GM12878 (cell line): ENCODE measurements at regions not wholly inside any gene's neighbourhood (a gene's known extent, or its start where the extent isn't known, plus 50 kb on each side); places are given as distances from the start of the nearest gene placed in this dataset.

Experiments
- CBX3 ChIP-seq: fragments of 200-600 bp; sonication (generic); IDR thresholded peaks from 2 replicates; pipeline ENCODE4 v1.6.1; 2016; ENCODE audit warnings: low read depth, borderline replicate concordance
- CREB1 ChIP-seq: IDR thresholded peaks from 2 replicates; pipeline ENCODE4 v1.6.1; 2012; ENCODE audit warnings: low read depth, mild to moderate bottlenecking, inconsistent platforms
- EZH2 ChIP-seq: IDR thresholded peaks from 2 replicates; pipeline ENCODE4 v1.6.1; 2012; ENCODE audit warnings: low read depth, mild to moderate bottlenecking, control low read depth, inconsistent platforms, low read length, borderline replicate concordance; ENCODE audit not compliant: control insufficient read depth
- FOXM1 ChIP-seq: IDR thresholded peaks from 2 replicates; pipeline ENCODE4 v1.6.1; 2012; ENCODE audit warnings: low read depth, mild to moderate bottlenecking, inconsistent platforms, low read length, moderate library complexity
- GABPA ChIP-seq: IDR thresholded peaks from 2 replicates; pipeline ENCODE4 v1.6.1; 2014; ENCODE audit warnings: antibody characterized with exemption, low read depth, mild to moderate bottlenecking, inconsistent platforms
- NFYB ChIP-seq: IDR thresholded peaks from 2 replicates; pipeline ENCODE4 v1.6.1; 2011; ENCODE audit warnings: low read depth, mild to moderate bottlenecking, low read length, improper control_type of control experiment, moderate library complexity; ENCODE audit not compliant: insufficient read depth
- NRF1 ChIP-seq: conservative IDR thresholded peaks from 2 replicates; pipeline ENCODE4 v1.6.1; 2011; ENCODE audit warnings: mild to moderate bottlenecking, low read depth, low read length, improper control_type of control experiment
- POLR2AphosphoS5 ChIP-seq: IDR thresholded peaks from 2 replicates; pipeline ENCODE4 v1.6.1; 2011; ENCODE audit warnings: mild to moderate bottlenecking, low read length, inconsistent platforms
- RAD21 ChIP-seq: IDR thresholded peaks from 2 replicates; pipeline ENCODE4 v1.6.1; 2011; ENCODE audit warnings: mild to moderate bottlenecking, low read depth, low read length, moderate library complexity; ENCODE audit not compliant: insufficient read depth
- SP1 ChIP-seq: IDR thresholded peaks from one replicate; pipeline ENCODE4 v1.6.1; 2011; ENCODE audit warnings: low read depth, low read length
- TF ChIP-seq, protein P1 (sequence below), 3 experiments: IDR thresholded peaks in 2 of 3; conservative IDR thresholded peaks in 1 of 3; 2 replicates each; pipeline ENCODE4 v1.5.1; 2011; ENCODE audit warnings: low read depth in 3 of 3, low read length in 3 of 3, mild to moderate bottlenecking in 3 of 3, control low read depth in 2 of 3, moderate library complexity in 2 of 3, inconsistent platforms in 1 of 3, mixed read lengths in 1 of 3; ENCODE audit not compliant: control insufficient read depth in 2 of 3, insufficient read depth in 1 of 3; ENCODE audit errors: extremely low read depth in 1 of 3

- no peak for TF ChIP-seq GABPA
- TF ChIP-seq POLR2AphosphoS5: no peak
- TF ChIP-seq CBX3: no peak
- TF ChIP-seq, protein P1, sequence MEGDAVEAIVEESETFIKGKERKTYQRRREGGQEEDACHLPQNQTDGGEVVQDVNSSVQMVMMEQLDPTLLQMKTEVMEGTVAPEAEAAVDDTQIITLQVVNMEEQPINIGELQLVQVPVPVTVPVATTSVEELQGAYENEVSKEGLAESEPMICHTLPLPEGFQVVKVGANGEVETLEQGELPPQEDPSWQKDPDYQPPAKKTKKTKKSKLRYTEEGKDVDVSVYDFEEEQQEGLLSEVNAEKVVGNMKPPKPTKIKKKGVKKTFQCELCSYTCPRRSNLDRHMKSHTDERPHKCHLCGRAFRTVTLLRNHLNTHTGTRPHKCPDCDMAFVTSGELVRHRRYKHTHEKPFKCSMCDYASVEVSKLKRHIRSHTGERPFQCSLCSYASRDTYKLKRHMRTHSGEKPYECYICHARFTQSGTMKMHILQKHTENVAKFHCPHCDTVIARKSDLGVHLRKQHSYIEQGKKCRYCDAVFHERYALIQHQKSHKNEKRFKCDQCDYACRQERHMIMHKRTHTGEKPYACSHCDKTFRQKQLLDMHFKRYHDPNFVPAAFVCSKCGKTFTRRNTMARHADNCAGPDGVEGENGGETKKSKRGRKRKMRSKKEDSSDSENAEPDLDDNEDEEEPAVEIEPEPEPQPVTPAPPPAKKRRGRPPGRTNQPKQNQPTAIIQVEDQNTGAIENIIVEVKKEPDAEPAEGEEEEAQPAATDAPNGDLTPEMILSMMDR (IDR thresholded peaks at IDR 0.05 in 2 of 3, conservative IDR thresholded peaks at IDR 0.05 in 1 of 3; ENCODE audit: control insufficient read depth in 2 of 3, extremely low read depth in 1 of 3, insufficient read depth in 1 of 3, low read depth in 3 of 3, low read length in 3 of 3): no peak
- no peak for TF ChIP-seq FOXM1
- no peak for TF ChIP-seq NRF1
- no peak for TF ChIP-seq NFYB
- TF ChIP-seq RAD21: no peak
- no peak for TF ChIP-seq CREB1
- no peak for TF ChIP-seq EZH2
- no peak for TF ChIP-seq SP1
Observed at GRCh38 chr11:122406466-122406865, 249.1 kb upstream of the UBASH3B start.
